H9 (cell line): ENCODE measurements at regions not wholly inside any gene's neighbourhood (a gene's known extent, or its start where the extent isn't known, plus 50 kb on each side); places are given as distances from the start of the nearest gene placed in this dataset.

Source experiments
- DNase-seq: peaks from one replicate; pipeline ENCODE4 v3.0.0-alpha.2; 2017
- H2AFZ ChIP-seq: one replicate; pipeline ENCODE4 v1.6.1; 2013; ENCODE audit warnings: mild to moderate bottlenecking, low read length, control low read depth, moderate library complexity
- H2AK5ac ChIP-seq: 2 replicates; pipeline ENCODE4 v1.6.1; 2013; ENCODE audit warnings: low read length, control low read depth, mixed read lengths; ENCODE audit not compliant: insufficient read length
- H2BK120ac ChIP-seq: one replicate; pipeline ENCODE4 v1.6.1; 2013; ENCODE audit warnings: low read depth, mild to moderate bottlenecking, low read length, control low read depth, inconsistent platforms; ENCODE audit not compliant: poor library complexity, severe bottlenecking
- H2BK12ac ChIP-seq: 2 replicates; pipeline ENCODE4 v1.6.1; 2013; ENCODE audit warnings: low read length, control low read depth, mixed read lengths, low read depth; ENCODE audit not compliant: insufficient read length
- H2BK15ac ChIP-seq: 2 replicates; pipeline ENCODE4 v1.6.1; 2013; ENCODE audit warnings: low read depth, low read length, control low read depth
- H2BK20ac ChIP-seq: one replicate; pipeline ENCODE4 v1.6.1; 2013; ENCODE audit warnings: low read depth, mild to moderate bottlenecking, low read length, control low read depth, inconsistent platforms; ENCODE audit not compliant: poor library complexity, severe bottlenecking
- H2BK5ac ChIP-seq: 2 replicates; pipeline ENCODE4 v1.6.1; 2013; ENCODE audit warnings: low read length, control low read depth, mixed read lengths; ENCODE audit not compliant: insufficient read length
- H3K14ac ChIP-seq: 2 replicates; pipeline ENCODE4 v1.6.1; 2013; ENCODE audit warnings: low read length, control low read depth; ENCODE audit not compliant: insufficient read depth
- H3K18ac ChIP-seq: 2 replicates; pipeline ENCODE4 v1.6.1; 2013; ENCODE audit warnings: low read depth, mild to moderate bottlenecking, mixed read lengths, low read length, control low read depth; ENCODE audit not compliant: insufficient read length
- H3K23ac ChIP-seq: 2 replicates; pipeline ENCODE4 v1.6.1; 2013; ENCODE audit warnings: low read length, control low read depth, mixed read lengths, low read depth; ENCODE audit not compliant: insufficient read length
- H3K23me2 ChIP-seq: 2 replicates; pipeline ENCODE4 v1.6.1; 2013; ENCODE audit warnings: low read depth, mild to moderate bottlenecking, mixed read lengths, low read length, control low read depth; ENCODE audit not compliant: insufficient read length, poor library complexity, severe bottlenecking
- H3K27ac ChIP-seq: 2 replicates; pipeline ENCODE4 v1.5.1; 2013; ENCODE audit warnings: low read length, control low read depth, mixed read lengths, low read depth; ENCODE audit not compliant: insufficient read length
- H3K27me3 ChIP-seq: 2 replicates; pipeline ENCODE4 v1.6.1; 2013; ENCODE audit warnings: low read length, control low read depth, inconsistent platforms; ENCODE audit not compliant: insufficient read depth
- H3K4ac ChIP-seq: 2 replicates; pipeline ENCODE4 v1.6.1; 2013; ENCODE audit warnings: low read depth, mild to moderate bottlenecking, control low read depth, inconsistent platforms, low read length, moderate library complexity
- H3K4me1 ChIP-seq: 2 replicates; pipeline ENCODE4 v1.6.1; 2013; ENCODE audit warnings: low read length, control low read depth, inconsistent platforms; ENCODE audit not compliant: insufficient read depth
- H3K4me2 ChIP-seq: 2 replicates; pipeline ENCODE4 v1.6.1; 2013; ENCODE audit warnings: low read length, control low read depth, mixed read lengths; ENCODE audit not compliant: insufficient read length, insufficient read depth
- H3K56ac ChIP-seq: 2 replicates; pipeline ENCODE4 v1.6.1; 2013; ENCODE audit warnings: low read depth, mild to moderate bottlenecking, mixed read lengths, low read length, control low read depth; ENCODE audit not compliant: insufficient read length
- H3K79me1 ChIP-seq: 2 replicates; pipeline ENCODE4 v1.6.1; 2013; ENCODE audit warnings: low read depth, mild to moderate bottlenecking, moderate library complexity, low read length, control low read depth, inconsistent platforms; ENCODE audit not compliant: insufficient read depth, poor library complexity, severe bottlenecking
- H3K79me2 ChIP-seq: 2 replicates; pipeline ENCODE4 v1.6.1; 2013; ENCODE audit warnings: low read length, control low read depth, inconsistent platforms; ENCODE audit not compliant: insufficient read depth
- H3K9ac ChIP-seq: 2 replicates; pipeline ENCODE4 v1.6.1; 2013; ENCODE audit warnings: low read length, control low read depth, mixed read lengths; ENCODE audit not compliant: insufficient read length; ENCODE audit errors: extremely low read depth
- H3K9me3 ChIP-seq: one replicate; pipeline ENCODE4 v1.6.1; 2013; ENCODE audit warnings: low read depth, low read length, inconsistent platforms; ENCODE audit not compliant: control insufficient read depth
- H3T11ph ChIP-seq: one replicate; pipeline ENCODE4 v1.6.1; 2013; ENCODE audit warnings: mild to moderate bottlenecking, low read length, control low read depth, inconsistent platforms
- H4K20me1 ChIP-seq: one replicate; pipeline ENCODE4 v1.6.1; 2013; ENCODE audit not compliant: control insufficient read depth, insufficient read length, insufficient read depth
- H4K5ac ChIP-seq: 2 replicates; pipeline ENCODE4 v1.6.1; 2013; ENCODE audit warnings: low read depth, mild to moderate bottlenecking, mixed read lengths, low read length, control low read depth; ENCODE audit not compliant: insufficient read length
- H4K8ac ChIP-seq: replicated peaks from 2 replicates; pipeline ENCODE4 v1.6.1; 2013; ENCODE audit warnings: low read length, control low read depth, mixed read lengths, low read depth; ENCODE audit not compliant: insufficient read length
- H4K91ac ChIP-seq: 2 replicates; pipeline ENCODE4 v1.6.1; 2013; ENCODE audit warnings: low read depth, mild to moderate bottlenecking, moderate library complexity, mixed read lengths, low read length, control low read depth; ENCODE audit not compliant: insufficient read length
- H3K27ac Mint-ChIP-seq, 3 experiments: 2 replicates in 2 of 3; 3 replicates in 1 of 3; pipeline ENCODE4 v1.8.0; 2020 to 2021; ENCODE audit warnings: mixed read lengths in 3 of 3, mild to moderate bottlenecking in 1 of 3, moderate library complexity in 1 of 3
- H3K27me3 Mint-ChIP-seq: 2 replicates; pipeline ENCODE4 v1.8.0; 2021; ENCODE audit warnings: low read depth, mild to moderate bottlenecking, moderate library complexity, mixed read lengths
- H3K36me3 Mint-ChIP-seq, 3 experiments: 2 replicates in 2 of 3; 3 replicates in 1 of 3; pipeline ENCODE4 v1.8.0; 2020 to 2021; ENCODE audit warnings: low read depth in 3 of 3, mixed read lengths in 3 of 3; ENCODE audit not compliant: insufficient read depth in 1 of 3
- H3K4me1 Mint-ChIP-seq, 2 experiments: 2 replicates each; pipeline ENCODE4 v1.8.0; 2020; ENCODE audit warnings: mixed read lengths in 2 of 2
- H3K4me3 Mint-ChIP-seq, 2 experiments: 2 replicates in 1 of 2; 3 replicates in 1 of 2; pipeline ENCODE4 v1.8.0; 2020 to 2021; ENCODE audit warnings: mild to moderate bottlenecking in 2 of 2, mixed read lengths in 2 of 2, moderate library complexity in 1 of 2
- H3K9me3 Mint-ChIP-seq, 2 experiments: 2 replicates in 1 of 2; 3 replicates in 1 of 2; pipeline ENCODE4 v1.8.0; 2020; ENCODE audit warnings: mild to moderate bottlenecking in 2 of 2, mixed read lengths in 2 of 2, moderate library complexity in 1 of 2
- WGBS: extraction: QIAGEN DNeasy Blood & Tissue Kit; methylation state at CpG from one replicate; pipeline ENCODE4 v1.1.7; 2013; ENCODE audit warnings: missing lambda C conversion rate, low lambda C conversion rate, mixed read lengths; ENCODE audit not compliant: insufficient read length; ENCODE audit errors: extremely low coverage; 5-methylcytosine and 5-hydroxymethylcytosine counted together
- TF ChIP-seq, protein P1 (sequence below): fragments of 200-600 bp; sonication (generic); conservative IDR thresholded peaks from 3 replicates; pipeline ENCODE4 v1.8.0; 2021; ENCODE audit warnings: antibody characterized with exemption, mild to moderate bottlenecking

- Histone ChIP-seq H3K23me2 (no peaks in the 10 kb centered on the region), H3K4ac (no peak overlapping the region), H2BK20ac (no peak overlapping the region), H3K18ac (no peak overlapping the region), H3K79me1 (no peaks in the 10 kb centered on the region), H3K56ac (no peak overlapping the region), H2BK120ac (no peak overlapping the region), H4K20me1 (no peaks in the 10 kb centered on the region), H4K5ac (no peak overlapping the region), H2BK12ac (no peak overlapping the region), H3K9me3 (no peaks in the 10 kb centered on the region), H3K79me2 (no peaks in the 10 kb centered on the region), H2BK15ac (no peak overlapping the region), H3K23ac (no peak overlapping the region), H2AK5ac (no peak overlapping the region), H3K27me3 (no peaks in the 10 kb centered on the region), H3K9ac (no peak overlapping the region), H4K91ac (no peak overlapping the region), H4K8ac (no peak overlapping the region), H3K14ac (no peak overlapping the region), H2AFZ (no peak overlapping the region), H2BK5ac (no peak overlapping the region), H3T11ph (no peak overlapping the region), H3K27ac (no peak overlapping the region), H3K4me2 (no peak overlapping the region), H3K4me1 (no peaks in the 10 kb centered on the region)
- H3K27ac Mint-ChIP-seq, result no peak overlapping the region
- H3K36me3 Mint-ChIP-seq, result peaks cover 3 to 22% (median 4%) of the 10 kb centered on the region in 3 experiments; a peak in 6 of 7 replicates
- TF ChIP-seq, protein P1, sequence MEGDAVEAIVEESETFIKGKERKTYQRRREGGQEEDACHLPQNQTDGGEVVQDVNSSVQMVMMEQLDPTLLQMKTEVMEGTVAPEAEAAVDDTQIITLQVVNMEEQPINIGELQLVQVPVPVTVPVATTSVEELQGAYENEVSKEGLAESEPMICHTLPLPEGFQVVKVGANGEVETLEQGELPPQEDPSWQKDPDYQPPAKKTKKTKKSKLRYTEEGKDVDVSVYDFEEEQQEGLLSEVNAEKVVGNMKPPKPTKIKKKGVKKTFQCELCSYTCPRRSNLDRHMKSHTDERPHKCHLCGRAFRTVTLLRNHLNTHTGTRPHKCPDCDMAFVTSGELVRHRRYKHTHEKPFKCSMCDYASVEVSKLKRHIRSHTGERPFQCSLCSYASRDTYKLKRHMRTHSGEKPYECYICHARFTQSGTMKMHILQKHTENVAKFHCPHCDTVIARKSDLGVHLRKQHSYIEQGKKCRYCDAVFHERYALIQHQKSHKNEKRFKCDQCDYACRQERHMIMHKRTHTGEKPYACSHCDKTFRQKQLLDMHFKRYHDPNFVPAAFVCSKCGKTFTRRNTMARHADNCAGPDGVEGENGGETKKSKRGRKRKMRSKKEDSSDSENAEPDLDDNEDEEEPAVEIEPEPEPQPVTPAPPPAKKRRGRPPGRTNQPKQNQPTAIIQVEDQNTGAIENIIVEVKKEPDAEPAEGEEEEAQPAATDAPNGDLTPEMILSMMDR, result no peak
- peaks cover 18 to 32% of the 10 kb centered on the region in 2 experiments for H3K9me3 Mint-ChIP-seq
- no peaks in the 10 kb centered on the region for H3K4me1 Mint-ChIP-seq
- no peak for DNase-seq
- H3K27me3 Mint-ChIP-seq, result no peaks in the 10 kb centered on the region
- no CpG with 5 or more reads among the region's 1 CpG for WGBS
- no peak overlapping the region for H3K4me3 Mint-ChIP-seq
Observed at GRCh38 chr3:181470349-181470748, 241.4 kb upstream of the SOX2 start.
